Adrenal gland (tissue), 5 donors: ENCODE measurements at regions not wholly inside any gene's neighbourhood (a gene's known extent, or its start where the extent isn't known, plus 50 kb on each side); places are given as distances from the start of the nearest gene placed in this dataset.

ENCODE experiments used
- CTCF ChIP-seq, 6 experiments: fragments of 450-650 bp in 4 of 6; fragments of 200-600 bp in 2 of 6; sonication (generic) in 1 of 6; IDR thresholded peaks; 1 replicate in 5 of 6; 2 replicates in 1 of 6; pipeline versions ENCODE4 v1.5.1 to v1.8.0; 2016 to 2021; ENCODE audit warnings: antibody characterized with exemption in 6 of 6, mild to moderate bottlenecking in 2 of 6, moderate library complexity in 1 of 6
- POLR2A ChIP-seq, 2 donors: fragments of 450-650 bp; IDR thresholded peaks; one replicate each; pipeline ENCODE4 v1.6.1; 2017; ENCODE audit warnings: antibody characterized with exemption in 2 of 2, mild to moderate bottlenecking in 2 of 2, moderate library complexity in 1 of 2
- donor health status: DM: no; HTN: no; CAD: no.

GRCh38 chr13:58144616-58145015 lies 513.1 kb downstream of the PCDH17 start:
- TF ChIP-seq CTCF (IDR thresholded peaks at IDR 0.05): no peak
- no peak for TF ChIP-seq POLR2A (IDR thresholded peaks at IDR 0.05)
